ENCODE measurements at regions not wholly inside any gene's neighbourhood (a gene's known extent, or its start where the extent isn't known, plus 50 kb on each side); places are given as distances from the start of the nearest gene placed in this dataset.

GRCh38 chr20:6579824-6580223 is 187.7 kb upstream of the BMP2 start:
- no peak overlapping the region for H3K27ac ChIP-seq (replicated peaks; ENCODE audit: low read length)
- H3K4ac ChIP-seq (ENCODE audit: low read length): no peak overlapping the region
- H2AK5ac ChIP-seq (ENCODE audit: low read depth, low read length): no peak overlapping the region
- H3K23ac ChIP-seq (ENCODE audit: low read depth, low read length, poor library complexity): no peak overlapping the region
- H3K9me3 ChIP-seq (replicated peaks in 1 of 2; ENCODE audit: control insufficient read depth in 2 of 2, insufficient read depth in 1 of 2, low read depth in 1 of 2, low read length in 2 of 2): no peaks in the 10 kb centered on the region
- H4K8ac ChIP-seq (ENCODE audit: low read depth, low read length): no peak overlapping the region
- no peak overlapping the region for H2AFZ ChIP-seq (ENCODE audit: low read length)
- no peak overlapping the region for H3K18ac ChIP-seq (ENCODE audit: low read length)
- H3K9ac ChIP-seq (ENCODE audit: low read depth, low read length, poor library complexity): no peak overlapping the region
- no peaks in the 10 kb centered on the region for H3K36me3 ChIP-seq (replicated peaks in 1 of 2; ENCODE audit: control insufficient read depth in 2 of 2, insufficient read depth in 2 of 2, low read length in 2 of 2)
- H3K4me3 ChIP-seq (ENCODE audit: low read length in 2 of 2): no peak overlapping the region
- peak overlapping the region; percentile 49 for H2BK15ac ChIP-seq (ENCODE audit: low read length)
- H3K14ac ChIP-seq (ENCODE audit: low read length): no peak overlapping the region
- no CpG with 5 or more reads among the region's 3 CpGs for WGBS, 2 donors (ENCODE audit: extremely low coverage in 2 of 2, insufficient read length in 2 of 2, insufficient replicate concordance in 1 of 2)
- no peaks in the 10 kb centered on the region for H3K79me1 ChIP-seq (ENCODE audit: low read depth, low read length)
- H2BK5ac ChIP-seq (ENCODE audit: low read length): no peak overlapping the region
- H3K4me1 ChIP-seq (ENCODE audit: control insufficient read depth in 2 of 2, insufficient read depth in 1 of 2, low read depth in 1 of 2, low read length in 2 of 2): peaks cover 0 to 5% of the 10 kb centered on the region in 2 donors
- no peak overlapping the region for H4K91ac ChIP-seq (ENCODE audit: low read depth, low read length, poor library complexity)
- H3K27me3 ChIP-seq (ENCODE audit: control insufficient read depth in 3 of 3, insufficient read depth in 3 of 3, low read depth in 1 of 3, low read length in 3 of 3): no peaks in the 10 kb centered on the region
- no peak overlapping the region for H2BK120ac ChIP-seq (ENCODE audit: low read depth, low read length)
- H3K4me2 ChIP-seq (ENCODE audit: insufficient read depth, low read length, poor library complexity, severe bottlenecking): no peak overlapping the region
- H2BK12ac ChIP-seq (ENCODE audit: low read length): no peak overlapping the region
- no peak for DNase-seq (ENCODE audit: low spot score)

- H2BK12ac ChIP-seq (ENCODE audit: low read length): no peak overlapping the region
- H3K9me3 ChIP-seq (replicated peaks in 1 of 2; ENCODE audit: control insufficient read depth in 2 of 2, insufficient read depth in 1 of 2, low read depth in 1 of 2, low read length in 2 of 2): no peaks in the 10 kb centered on the region
- no peak overlapping the region for H2AFZ ChIP-seq (ENCODE audit: low read length)
- WGBS, 2 donors (ENCODE audit: extremely low coverage in 2 of 2, insufficient read length in 2 of 2, insufficient replicate concordance in 1 of 2): no CpG with 5 or more reads among the region's 5 CpGs
- peak overlapping the region; percentile 49 for H2BK15ac ChIP-seq (ENCODE audit: low read length)
- H3K4me3 ChIP-seq (ENCODE audit: low read length in 2 of 2): no peak overlapping the region
- H3K18ac ChIP-seq (ENCODE audit: low read length): no peak overlapping the region
- no peak overlapping the region for H3K4me2 ChIP-seq (ENCODE audit: insufficient read depth, low read length, poor library complexity, severe bottlenecking)
- no peak overlapping the region for H3K27ac ChIP-seq (replicated peaks; ENCODE audit: low read length)
- no peak overlapping the region for H3K23ac ChIP-seq (ENCODE audit: low read depth, low read length, poor library complexity)
- no peak overlapping the region for H4K91ac ChIP-seq (ENCODE audit: low read depth, low read length, poor library complexity)
- no peak overlapping the region for H2BK120ac ChIP-seq (ENCODE audit: low read depth, low read length)
- H2AK5ac ChIP-seq (ENCODE audit: low read depth, low read length): no peak overlapping the region
- H3K36me3 ChIP-seq (replicated peaks in 1 of 2; ENCODE audit: control insufficient read depth in 2 of 2, insufficient read depth in 2 of 2, low read length in 2 of 2): no peaks in the 10 kb centered on the region
- H3K4me1 ChIP-seq (ENCODE audit: control insufficient read depth in 2 of 2, insufficient read depth in 1 of 2, low read depth in 1 of 2, low read length in 2 of 2): peaks cover 0 to 5% of the 10 kb centered on the region in 2 donors
- H3K14ac ChIP-seq (ENCODE audit: low read length): no peak overlapping the region
- no peak overlapping the region for H2BK5ac ChIP-seq (ENCODE audit: low read length)
- H3K27me3 ChIP-seq (ENCODE audit: control insufficient read depth in 3 of 3, insufficient read depth in 3 of 3, low read depth in 1 of 3, low read length in 3 of 3): no peaks in the 10 kb centered on the region
- H3K4ac ChIP-seq (ENCODE audit: low read length): no peak overlapping the region
- DNase-seq (ENCODE audit: low spot score): no peak
- no peaks in the 10 kb centered on the region for H3K79me1 ChIP-seq (ENCODE audit: low read depth, low read length)
- no peak overlapping the region for H3K9ac ChIP-seq (ENCODE audit: low read depth, low read length, poor library complexity)
- no peak overlapping the region for H4K8ac ChIP-seq (ENCODE audit: low read depth, low read length)
Measured at GRCh38 chr20:6579417-6579816, 188.1 kb upstream of the BMP2 start.

- H2AFZ ChIP-seq (ENCODE audit: low read length): no peak overlapping the region
- no peak overlapping the region for H2BK5ac ChIP-seq (ENCODE audit: low read length)
- peaks cover 0 to 5% of the 10 kb centered on the region in 2 donors for H3K4me1 ChIP-seq (ENCODE audit: control insufficient read depth in 2 of 2, insufficient read depth in 1 of 2, low read depth in 1 of 2, low read length in 2 of 2)
- H3K9ac ChIP-seq (ENCODE audit: low read depth, low read length, poor library complexity): no peak overlapping the region
- no peak overlapping the region for H3K18ac ChIP-seq (ENCODE audit: low read length)
- H3K14ac ChIP-seq (ENCODE audit: low read length): no peak overlapping the region
- no peak overlapping the region for H3K4me3 ChIP-seq (ENCODE audit: low read length in 2 of 2)
- H3K4me2 ChIP-seq (ENCODE audit: insufficient read depth, low read length, poor library complexity, severe bottlenecking): no peak overlapping the region
- no peak overlapping the region for H4K8ac ChIP-seq (ENCODE audit: low read depth, low read length)
- no peaks in the 10 kb centered on the region for H3K27me3 ChIP-seq (ENCODE audit: control insufficient read depth in 3 of 3, insufficient read depth in 3 of 3, low read depth in 1 of 3, low read length in 3 of 3)
- H3K23ac ChIP-seq (ENCODE audit: low read depth, low read length, poor library complexity): no peak overlapping the region
- no peak overlapping the region for H2BK15ac ChIP-seq (ENCODE audit: low read length)
- WGBS, 2 donors (ENCODE audit: extremely low coverage in 2 of 2, insufficient read length in 2 of 2, insufficient replicate concordance in 1 of 2): no CpG with 5 or more reads among the region's 1 CpG
- H3K4ac ChIP-seq (ENCODE audit: low read length): no peak overlapping the region
- no peaks in the 10 kb centered on the region for H3K36me3 ChIP-seq (replicated peaks in 1 of 2; ENCODE audit: control insufficient read depth in 2 of 2, insufficient read depth in 2 of 2, low read length in 2 of 2)
- H4K91ac ChIP-seq (ENCODE audit: low read depth, low read length, poor library complexity): no peak overlapping the region
- DNase-seq (ENCODE audit: low spot score): no peak
- H3K79me1 ChIP-seq (ENCODE audit: low read depth, low read length): no peaks in the 10 kb centered on the region
- no peak overlapping the region for H3K27ac ChIP-seq (replicated peaks; ENCODE audit: low read length)
- H2AK5ac ChIP-seq (ENCODE audit: low read depth, low read length): no peak overlapping the region
- no peak overlapping the region for H2BK12ac ChIP-seq (ENCODE audit: low read length)
- H2BK120ac ChIP-seq (ENCODE audit: low read depth, low read length): no peak overlapping the region
- no peaks in the 10 kb centered on the region for H3K9me3 ChIP-seq (replicated peaks in 1 of 2; ENCODE audit: control insufficient read depth in 2 of 2, insufficient read depth in 1 of 2, low read depth in 1 of 2, low read length in 2 of 2)
Measured at GRCh38 chr20:6577451-6577850, 190.0 kb upstream of the BMP2 start.

GRCh38 chr20:6576726-6577125 is 190.8 kb upstream of the BMP2 start:
- H3K4me2 ChIP-seq (ENCODE audit: insufficient read depth, low read length, poor library complexity, severe bottlenecking): no peak overlapping the region
- H3K4ac ChIP-seq (ENCODE audit: low read length): no peak overlapping the region
- no peak overlapping the region for H2AFZ ChIP-seq (ENCODE audit: low read length)
- H3K4me3 ChIP-seq (ENCODE audit: low read length in 2 of 2): no peak overlapping the region
- no peak overlapping the region for H3K14ac ChIP-seq (ENCODE audit: low read length)
- no peak overlapping the region for H2BK120ac ChIP-seq (ENCODE audit: low read depth, low read length)
- H3K9ac ChIP-seq (ENCODE audit: low read depth, low read length, poor library complexity): no peak overlapping the region
- H2AK5ac ChIP-seq (ENCODE audit: low read depth, low read length): no peak overlapping the region
- DNase-seq (ENCODE audit: low spot score): no peak
- H4K91ac ChIP-seq (ENCODE audit: low read depth, low read length, poor library complexity): no peak overlapping the region
- H2BK5ac ChIP-seq (ENCODE audit: low read length): no peak overlapping the region
- peaks cover 0 to 5% of the 10 kb centered on the region in 2 donors for H3K4me1 ChIP-seq (ENCODE audit: control insufficient read depth in 2 of 2, insufficient read depth in 1 of 2, low read depth in 1 of 2, low read length in 2 of 2)
- H3K23ac ChIP-seq (ENCODE audit: low read depth, low read length, poor library complexity): no peak overlapping the region
- no peak overlapping the region for H4K8ac ChIP-seq (ENCODE audit: low read depth, low read length)
- H3K27ac ChIP-seq (replicated peaks; ENCODE audit: low read length): peak overlapping the region; percentile 7
- no peaks in the 10 kb centered on the region for H3K79me1 ChIP-seq (ENCODE audit: low read depth, low read length)
- H3K27me3 ChIP-seq (ENCODE audit: control insufficient read depth in 3 of 3, insufficient read depth in 3 of 3, low read depth in 1 of 3, low read length in 3 of 3): no peaks in the 10 kb centered on the region
- H2BK12ac ChIP-seq (ENCODE audit: low read length): no peak overlapping the region
- no peak overlapping the region for H3K18ac ChIP-seq (ENCODE audit: low read length)
- no peaks in the 10 kb centered on the region for H3K9me3 ChIP-seq (replicated peaks in 1 of 2; ENCODE audit: control insufficient read depth in 2 of 2, insufficient read depth in 1 of 2, low read depth in 1 of 2, low read length in 2 of 2)
- no peaks in the 10 kb centered on the region for H3K36me3 ChIP-seq (replicated peaks in 1 of 2; ENCODE audit: control insufficient read depth in 2 of 2, insufficient read depth in 2 of 2, low read length in 2 of 2)
- no peak overlapping the region for H2BK15ac ChIP-seq (ENCODE audit: low read length)
- no CpG with 5 or more reads among the region's 3 CpGs for WGBS, 2 donors (ENCODE audit: extremely low coverage in 2 of 2, insufficient read length in 2 of 2, insufficient replicate concordance in 1 of 2)
